Muscle layer of duodenum (tissue), 2 donors: ENCODE measurements at regions not wholly inside any gene's neighbourhood (a gene's known extent, or its start where the extent isn't known, plus 50 kb on each side); places are given as distances from the start of the nearest gene placed in this dataset.

ENCODE experiments used
- H3K27ac ChIP-seq: one replicate; pipeline ENCODE4 v1.7.0; 2013; ENCODE audit warnings: mild to moderate bottlenecking, low read length
- H3K27me3 ChIP-seq: one replicate; pipeline ENCODE4 v1.7.0; 2013; ENCODE audit warnings: low read depth, mild to moderate bottlenecking, control low read depth, low read length
- H3K36me3 ChIP-seq, 2 donors: one replicate each; pipeline ENCODE4 v1.7.0; 2013; ENCODE audit warnings: low read length in 2 of 2, control low read depth in 1 of 2, mild to moderate bottlenecking in 1 of 2; ENCODE audit not compliant: insufficient read depth in 2 of 2, control insufficient read depth in 1 of 2
- H3K4me1 ChIP-seq, 2 donors: one replicate each; pipeline ENCODE4 v1.7.0; 2013; ENCODE audit warnings: low read length in 2 of 2, mild to moderate bottlenecking in 2 of 2, control low read depth in 1 of 2, moderate library complexity in 1 of 2; ENCODE audit not compliant: insufficient read depth in 2 of 2, control insufficient read depth in 1 of 2
- H3K4me3 ChIP-seq, 2 donors: one replicate each; pipeline ENCODE4 v1.7.0; 2013; ENCODE audit warnings: low read length in 2 of 2, low read depth in 1 of 2, mild to moderate bottlenecking in 1 of 2
- H3K9me3 ChIP-seq, 2 donors: one replicate each; pipeline ENCODE4 v1.7.0; 2013; ENCODE audit warnings: low read length in 2 of 2, control low read depth in 1 of 2, mild to moderate bottlenecking in 1 of 2; ENCODE audit not compliant: control insufficient read depth in 1 of 2
- donor health status: healthy.

DNA sequence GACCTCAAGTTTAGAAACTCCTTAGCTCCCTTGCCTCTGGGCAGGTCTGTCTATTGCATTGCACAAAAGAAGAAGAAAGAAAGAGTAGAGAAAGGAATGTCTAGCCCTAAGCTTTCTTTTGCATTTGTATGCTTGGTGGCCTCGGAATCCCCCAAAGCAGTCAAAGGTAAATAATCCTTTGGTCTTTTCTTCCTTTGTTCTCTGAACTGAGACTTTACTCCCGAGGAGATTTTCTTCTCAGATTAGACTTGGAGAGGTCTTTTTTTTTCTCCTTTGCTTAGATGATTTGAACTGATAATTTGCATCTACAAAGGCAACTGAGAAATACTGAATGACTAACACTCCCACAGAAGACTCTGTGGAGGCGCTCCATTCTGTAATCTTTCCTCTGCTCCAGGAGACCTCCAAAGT lies 93.2 kb downstream of the AKR1D1 start:
- Histone ChIP-seq H3K36me3 (no peaks in the 10 kb centered on the region), H3K4me3 (no peak overlapping the region), H3K27ac (no peak overlapping the region), H3K9me3 (peaks cover 7% of the 10 kb centered on the region in 2 donors), H3K27me3 (no peaks in the 10 kb centered on the region), H3K4me1 (no peaks in the 10 kb centered on the region)

DNA sequence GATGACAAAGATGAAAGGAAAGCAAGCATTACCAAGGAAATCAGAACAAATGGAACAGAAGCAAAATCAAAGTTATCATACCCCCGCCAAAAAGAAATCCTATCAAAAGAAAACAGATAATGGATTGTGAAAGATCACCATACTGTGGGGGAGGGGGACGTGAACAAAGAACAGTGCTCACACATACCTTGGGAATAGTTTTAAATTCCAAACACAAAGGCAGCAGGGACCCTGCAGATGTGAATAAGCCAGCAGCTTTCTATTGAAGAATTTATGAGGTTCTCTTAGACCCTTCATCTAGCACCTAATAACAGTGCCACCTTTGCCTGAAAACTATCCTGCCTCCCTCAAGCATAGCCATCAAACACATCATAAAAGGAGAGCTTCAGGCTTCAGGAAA lies 94.0 kb downstream of the AKR1D1 start:
- no peak overlapping the region for H3K27ac ChIP-seq
- H3K4me3 ChIP-seq = no peak overlapping the region

GRCh38 chr7:138170959-138171703 lies 94.9 kb downstream of the AKR1D1 start:
- Histone ChIP-seq H3K36me3 (no peaks in the 10 kb centered on the region), H3K4me1 (no peaks in the 10 kb centered on the region), H3K27me3 (no peaks in the 10 kb centered on the region), H3K4me3 (no peak overlapping the region), H3K27ac (no peak overlapping the region), H3K9me3 (peaks cover 3 to 4% of the 10 kb centered on the region in 2 donors)

More for the DNA sequence above, 94.0 kb downstream of the AKR1D1 start:
- no peaks in the 10 kb centered on the region for H3K4me1 ChIP-seq
- no peaks in the 10 kb centered on the region for H3K36me3 ChIP-seq
- H3K27me3 ChIP-seq = no peaks in the 10 kb centered on the region
- peaks cover 3 to 4% of the 10 kb centered on the region in 2 donors for H3K9me3 ChIP-seq

- H3K4me3 ChIP-seq = no peak overlapping the region
- H3K4me1 ChIP-seq = no peaks in the 10 kb centered on the region
- no peaks in the 10 kb centered on the region for H3K27me3 ChIP-seq
- no peak overlapping the region for H3K27ac ChIP-seq
- peaks cover 3 to 4% of the 10 kb centered on the region in 2 donors for H3K9me3 ChIP-seq
- H3K36me3 ChIP-seq = no peaks in the 10 kb centered on the region
Observed at GRCh38 chr7:138173548-138173947, 97.3 kb downstream of the AKR1D1 start.

GRCh38 chr7:138176060-138176459 lies 99.8 kb downstream of the AKR1D1 start:
- Histone ChIP-seq H3K36me3 (no peaks in the 10 kb centered on the region), H3K27ac (no peak overlapping the region), H3K4me1 (no peaks in the 10 kb centered on the region), H3K4me3 (no peak overlapping the region), H3K9me3 (peaks cover 3 to 4% of the 10 kb centered on the region in 2 donors), H3K27me3 (no peaks in the 10 kb centered on the region)

DNA sequence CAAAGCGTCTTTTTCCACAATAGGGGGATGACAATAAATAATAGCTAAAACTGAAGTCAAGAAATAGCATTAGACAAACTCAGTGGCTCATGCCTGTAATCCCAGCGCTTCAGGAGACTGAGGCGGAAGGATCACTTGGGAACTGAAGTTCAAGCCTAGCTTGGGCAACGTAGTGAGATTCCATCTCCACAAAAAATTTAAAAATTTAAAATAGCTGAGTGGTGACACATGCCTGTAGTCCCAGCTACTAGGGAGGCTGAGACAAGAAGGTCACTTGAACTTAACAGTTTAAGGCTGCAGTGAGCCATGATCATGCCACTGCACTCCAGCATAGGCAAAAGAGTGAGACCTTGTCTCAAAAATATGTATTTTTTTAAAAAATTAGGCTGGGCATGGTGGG lies 107.9 kb downstream of the AKR1D1 start:
- H3K27me3 ChIP-seq = no peaks in the 10 kb centered on the region
- no peak overlapping the region for H3K27ac ChIP-seq
- H3K4me1 ChIP-seq = no peaks in the 10 kb centered on the region
- H3K36me3 ChIP-seq = no peaks in the 10 kb centered on the region
- H3K9me3 ChIP-seq = peaks cover 0 to 8% of the 10 kb centered on the region in 2 donors
- H3K4me3 ChIP-seq = no peak overlapping the region

- no peak overlapping the region for H3K4me3 ChIP-seq
- H3K9me3 ChIP-seq = peaks cover 0 to 8% of the 10 kb centered on the region in 2 donors
- no peaks in the 10 kb centered on the region for H3K27me3 ChIP-seq
- no peaks in the 10 kb centered on the region for H3K4me1 ChIP-seq
- H3K36me3 ChIP-seq = no peaks in the 10 kb centered on the region
- H3K27ac ChIP-seq = no peak overlapping the region
Observed at GRCh38 chr7:138185132-138185908, 109.1 kb downstream of the AKR1D1 start.

DNA sequence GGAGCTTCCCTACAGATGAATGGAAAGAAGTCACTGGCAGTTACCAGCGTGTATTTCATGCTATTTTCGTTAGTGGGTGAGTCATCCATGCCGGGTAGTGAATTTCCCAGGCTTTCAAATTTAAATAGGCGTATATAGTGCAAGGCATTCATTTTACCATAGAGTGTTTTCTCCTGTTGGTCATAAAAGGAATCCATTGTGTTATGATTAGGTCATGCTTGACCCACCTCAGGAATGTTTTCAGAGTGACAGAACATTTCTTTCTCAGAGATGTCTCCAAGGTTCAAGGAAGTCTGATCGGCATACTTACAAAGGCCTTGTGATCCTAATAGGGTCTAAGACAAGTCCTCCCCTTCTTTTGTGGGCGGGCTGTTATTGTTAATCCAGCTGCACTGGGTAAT lies 110.7 kb downstream of the AKR1D1 start:
- Histone ChIP-seq H3K36me3 (no peaks in the 10 kb centered on the region), H3K9me3 (peaks cover 0 to 8% of the 10 kb centered on the region in 2 donors), H3K27ac (no peak overlapping the region), H3K27me3 (no peaks in the 10 kb centered on the region), H3K4me3 (no peak overlapping the region), H3K4me1 (no peaks in the 10 kb centered on the region)

- Histone ChIP-seq H3K36me3 (no peaks in the 10 kb centered on the region), H3K4me3 (peak overlapping the region in 1 of 2 donors; percentile 21), H3K27me3 (no peaks in the 10 kb centered on the region), H3K9me3 (peaks cover 0 to 8% of the 10 kb centered on the region in 2 donors), H3K27ac (no peak overlapping the region), H3K4me1 (no peaks in the 10 kb centered on the region)
Observed at GRCh38 chr7:138188290-138188858, 112.1 kb downstream of the AKR1D1 start.

GRCh38 chr7:138194567-138194966 lies 118.3 kb downstream of the AKR1D1 start:
- H3K9me3 ChIP-seq = no peaks in the 10 kb centered on the region
- no peaks in the 10 kb centered on the region for H3K4me1 ChIP-seq
- no peak overlapping the region for H3K27ac ChIP-seq
- H3K27me3 ChIP-seq = no peaks in the 10 kb centered on the region
- H3K36me3 ChIP-seq = no peaks in the 10 kb centered on the region
- H3K4me3 ChIP-seq = no peak overlapping the region

GRCh38 chr7:138195151-138195571 lies 118.9 kb downstream of the AKR1D1 start:
- H3K4me1 ChIP-seq = no peaks in the 10 kb centered on the region
- H3K27me3 ChIP-seq = no peaks in the 10 kb centered on the region
- H3K27ac ChIP-seq = no peak overlapping the region
- no peaks in the 10 kb centered on the region for H3K9me3 ChIP-seq
- no peaks in the 10 kb centered on the region for H3K36me3 ChIP-seq
- H3K4me3 ChIP-seq = no peak overlapping the region
